ENCODE measurements at regions not wholly inside any gene's neighbourhood (a gene's known extent, or its start where the extent isn't known, plus 50 kb on each side); places are given as distances from the start of the nearest gene placed in this dataset.

GRCh38 chr1:203944651-203945404 is 83.4 kb downstream of the SNRPE start:
- H3K9me3 ChIP-seq (replicated peaks; ENCODE audit: control insufficient read depth, insufficient read depth, low read length): no peaks in the 10 kb centered on the region
- peaks cover 6 to 7% of the 10 kb centered on the region in 2 experiments for H3K27me3 ChIP-seq (ENCODE audit: control insufficient read depth in 2 of 2, insufficient read depth in 2 of 2, low read length in 2 of 2)
- dilution Hi-C loops (cut with MboI; ENCODE audit: extremely low pct_ligation_motif_present, low sequenced_read_pairs) (no loop called here), intact Hi-C loops (cut with micrococcal nuclease) (no loop called here)
- H3K4me3 ChIP-seq (replicated peaks in 1 of 3; ENCODE audit: insufficient read depth in 1 of 3, low read depth in 1 of 3, low read length in 3 of 3): no peak overlapping the region
- H4K20me1 ChIP-seq (replicated peaks; ENCODE audit: control insufficient read depth, extremely low read depth, insufficient read depth, low read length): no peaks in the 10 kb centered on the region
- CTCF ChIA-PET: interaction anchor here (1.0 to 2.4 kb wide), 4 partner anchors 8 to 184 kb away, joined by 4 to 10 read pairs (median 4); no protein-coding TSS in a partner anchor
- no peaks in the 10 kb centered on the region for H3K4me1 ChIP-seq (ENCODE audit: control insufficient read depth, extremely low read depth, insufficient read depth, low read length)
- no peak overlapping the region for H3K27ac ChIP-seq (ENCODE audit: insufficient read depth, low read depth, low read length)
- no peak overlapping the region for H3K4me2 ChIP-seq (ENCODE audit: insufficient read depth, low read length)
- H3K36me3 ChIP-seq (ENCODE audit: control insufficient read depth in 2 of 2, extremely low read depth in 1 of 2, insufficient read depth in 2 of 2, low read length in 2 of 2): no peaks in the 10 kb centered on the region
- no peaks in the 10 kb centered on the region for H3K9me1 ChIP-seq (replicated peaks; ENCODE audit: control insufficient read depth, extremely low read depth, insufficient read depth, low read length)
- H3K79me2 ChIP-seq (ENCODE audit: control insufficient read depth, insufficient read depth, low read length): no peaks in the 10 kb centered on the region
- TF ChIP-seq GATA2 (IDR thresholded peaks at IDR 0.05; ENCODE audit: insufficient read depth, insufficient read length, low read depth, low read length): no peak
- POLR2A ChIA-PET: no interaction called here
- FAIRE-seq (no peak), DNase-seq (ENCODE audit: low read depth, low spot score) (no peak)
- no peak overlapping the region for H2AFZ ChIP-seq (ENCODE audit: low read depth, low read length)
- no TSS peak for BruUV-seq (replicated peaks)
- H3K9ac ChIP-seq (replicated peaks; ENCODE audit: extremely low read depth, insufficient read depth, low read length): no peak overlapping the region

- TF ChIP-seq MYC (IDR thresholded peaks at IDR 0.05; ENCODE audit: low read depth, low read length) (no peak), POLR2AphosphoS5 (IDR thresholded peaks at IDR 0.05; ENCODE audit: insufficient read depth, low read depth, low read length) (no peak), GATA2 (IDR thresholded peaks at IDR 0.05; ENCODE audit: insufficient read depth, insufficient read length, low read depth, low read length) (no peak), CTCF (IDR thresholded peaks at IDR 0.05; ENCODE audit: extremely low read depth in 1 of 2, insufficient read depth in 1 of 2, low read depth in 1 of 2, low read length in 2 of 2) (no peak), POLR2A (IDR thresholded peaks at IDR 0.05; ENCODE audit: low read depth, low read length) (no peak), JUN (IDR thresholded peaks at IDR 0.05; ENCODE audit: borderline replicate concordance, insufficient read depth, insufficient read length, low read depth) (no peak), EZH2 (IDR thresholded peaks at IDR 0.05; ENCODE audit: borderline replicate concordance, low read depth, low read length, severe bottlenecking) (no peak), FOS (IDR thresholded peaks at IDR 0.05; ENCODE audit: borderline replicate concordance, insufficient read depth, low read length) (no peak)
- TF ChIP-seq, protein P1, sequence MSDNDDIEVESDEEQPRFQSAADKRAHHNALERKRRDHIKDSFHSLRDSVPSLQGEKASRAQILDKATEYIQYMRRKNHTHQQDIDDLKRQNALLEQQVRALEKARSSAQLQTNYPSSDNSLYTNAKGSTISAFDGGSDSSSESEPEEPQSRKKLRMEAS (IDR thresholded peaks at IDR 0.05; ENCODE audit: insufficient read depth, insufficient read length): no peak
- POLR2A ChIA-PET: no interaction called here
Observed at GRCh38 chr1:203954293-203954692, 92.9 kb downstream of the SNRPE start.

More at GRCh38 chr1:203954293-203954692, 92.9 kb downstream of the SNRPE start:
- Histone ChIP-seq H3K4me1 (ENCODE audit: control insufficient read depth, extremely low read depth, insufficient read depth, low read length) (no peaks in the 10 kb centered on the region), H3K9me1 (replicated peaks; ENCODE audit: control insufficient read depth, extremely low read depth, insufficient read depth, low read length) (no peaks in the 10 kb centered on the region), H3K36me3 (ENCODE audit: control insufficient read depth in 2 of 2, extremely low read depth in 1 of 2, insufficient read depth in 2 of 2, low read length in 2 of 2) (no peaks in the 10 kb centered on the region), H3K9ac (replicated peaks; ENCODE audit: extremely low read depth, insufficient read depth, low read length) (no peak overlapping the region), H3K27ac (ENCODE audit: insufficient read depth, low read depth, low read length) (no peak overlapping the region), H3K79me2 (ENCODE audit: control insufficient read depth, insufficient read depth, low read length) (no peaks in the 10 kb centered on the region), H3K9me3 (replicated peaks; ENCODE audit: control insufficient read depth, insufficient read depth, low read length) (no peaks in the 10 kb centered on the region), H4K20me1 (replicated peaks; ENCODE audit: control insufficient read depth, extremely low read depth, insufficient read depth, low read length) (no peaks in the 10 kb centered on the region), H3K27me3 (ENCODE audit: control insufficient read depth in 2 of 2, insufficient read depth in 2 of 2, low read length in 2 of 2) (peaks cover 0 to 4% of the 10 kb centered on the region in 2 experiments), H3K4me3 (replicated peaks in 1 of 3; ENCODE audit: insufficient read depth in 1 of 3, low read depth in 1 of 3, low read length in 3 of 3) (no peak overlapping the region), H2AFZ (ENCODE audit: low read depth, low read length) (no peak overlapping the region), H3K4me2 (ENCODE audit: insufficient read depth, low read length) (no peak overlapping the region)
- intact Hi-C loops (cut with micrococcal nuclease) (no loop called here), dilution Hi-C loops (cut with MboI; ENCODE audit: extremely low pct_ligation_motif_present, low sequenced_read_pairs) (no loop called here)
- DNase-seq (ENCODE audit: low read depth, low spot score) (no peak), FAIRE-seq (no peak)
- no TSS peak for BruUV-seq (replicated peaks)
- CTCF ChIA-PET: interaction anchor here (1.2 kb wide), 1 partner anchor 83 kb away, joined by 4 read pairs; no protein-coding TSS in a partner anchor
